ENCODE measurements at regions not wholly inside any gene's neighbourhood (a gene's known extent, or its start where the extent isn't known, plus 50 kb on each side); places are given as distances from the start of the nearest gene placed in this dataset.

- TF ChIP-seq CTCF (IDR thresholded peaks at IDR 0.05; ENCODE audit: insufficient read depth, low read length) (no peak), GABPA (IDR thresholded peaks at IDR 0.05; ENCODE audit: low read depth) (no peak)
These were observed 186.2 kb downstream of the PLK2 start for GRCh38 chr5:58273711-58274110.
